ENCODE measurements at regions not wholly inside any gene's neighbourhood (a gene's known extent, or its start where the extent isn't known, plus 50 kb on each side); places are given as distances from the start of the nearest gene placed in this dataset.

- no peak for DNase-seq (ENCODE audit: low spot score)
Observed at GRCh38 chr12:107525063-107525718, 160.4 kb upstream of the PWP1 start.

GRCh38 chr12:107525719-107526554 lies 159.7 kb upstream of the PWP1 start:
- DNase-seq (ENCODE audit: low spot score): no peak

GRCh38 chr12:107526555-107527180 lies 158.9 kb upstream of the PWP1 start:
- DNase-seq (ENCODE audit: low spot score): no peak

- no peak for DNase-seq (ENCODE audit: low spot score)
Observed at GRCh38 chr12:107528731-107529365, 156.8 kb upstream of the PWP1 start.

- no peak for DNase-seq (ENCODE audit: low spot score)
Observed at GRCh38 chr12:107529991-107530390, 155.6 kb upstream of the PWP1 start.

- no peak for DNase-seq (ENCODE audit: low spot score)
Observed at GRCh38 chr12:107530701-107531100, 154.9 kb upstream of the PWP1 start.

- DNase-seq (ENCODE audit: low spot score): no peak
Observed at GRCh38 chr12:107533218-107533617, 152.4 kb upstream of the PWP1 start.

- DNase-seq (ENCODE audit: low spot score): no peak
Observed at GRCh38 chr12:107536613-107537012, 149.0 kb upstream of the PWP1 start.

GRCh38 chr12:107537464-107538119 lies 148.0 kb upstream of the PWP1 start:
- no peak for DNase-seq (ENCODE audit: low spot score)

- no peak for DNase-seq (ENCODE audit: low spot score)
Observed at GRCh38 chr12:107539196-107539939, 146.2 kb upstream of the PWP1 start.

GRCh38 chr12:107541001-107541705 lies 144.4 kb upstream of the PWP1 start:
- DNase-seq (ENCODE audit: low spot score): no peak

- DNase-seq (ENCODE audit: low spot score): no peak
Observed at GRCh38 chr12:107543416-107543815, 142.2 kb upstream of the PWP1 start.

GRCh38 chr12:107543841-107544240 lies 141.8 kb upstream of the PWP1 start:
- DNase-seq (ENCODE audit: low spot score): no peak

- no peak for DNase-seq (ENCODE audit: low spot score)
Observed at GRCh38 chr12:107544937-107545336, 140.7 kb upstream of the PWP1 start.

- no peak for DNase-seq (ENCODE audit: low spot score)
Observed at GRCh38 chr12:107545737-107546353, 139.8 kb upstream of the PWP1 start.

GRCh38 chr12:107547389-107547788 lies 138.2 kb upstream of the PWP1 start:
- DNase-seq (ENCODE audit: low spot score): no peak

- DNase-seq (ENCODE audit: low spot score): no peak
Observed at GRCh38 chr12:107549651-107550480, 135.7 kb upstream of the PWP1 start.

GRCh38 chr12:107551434-107551833 lies 134.2 kb upstream of the PWP1 start:
- DNase-seq (ENCODE audit: low spot score): no peak

- no peak for DNase-seq (ENCODE audit: low spot score)
Observed at GRCh38 chr12:107552263-107552662, 133.3 kb upstream of the PWP1 start.

All from putamen (tissue), 1 donor.